ENCODE measurements at regions not wholly inside any gene's neighbourhood (a gene's known extent, or its start where the extent isn't known, plus 50 kb on each side); places are given as distances from the start of the nearest gene placed in this dataset.

DNA sequence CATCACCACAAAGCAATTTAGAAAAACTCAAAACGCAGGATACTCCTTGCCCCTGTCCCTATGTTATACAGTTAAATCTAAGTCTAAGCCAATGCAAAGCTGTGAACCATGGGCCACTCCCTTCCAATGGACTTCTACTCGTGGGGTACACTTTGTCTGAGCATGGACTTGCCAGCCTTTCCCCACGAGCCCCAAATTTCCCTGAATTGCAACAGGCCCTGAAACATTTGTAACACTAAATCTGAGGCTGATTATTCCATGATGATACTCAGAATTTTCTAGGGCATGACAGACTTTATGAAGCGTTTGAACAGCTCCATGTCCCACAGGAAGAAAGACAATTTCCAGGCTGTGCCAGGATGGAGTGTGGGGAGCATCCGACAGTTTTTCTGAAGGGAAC is 189.6 kb downstream of the TXNL1 start:
- TF ChIP-seq EP300 (IDR thresholded peaks at IDR 0.05) = no peak
- no peak for TF ChIP-seq USF2 (IDR thresholded peaks at IDR 0.05)
